8988T (cell line): ENCODE measurements at regions not wholly inside any gene's neighbourhood (a gene's known extent, or its start where the extent isn't known, plus 50 kb on each side); places are given as distances from the start of the nearest gene placed in this dataset.

Source experiments
- DNase-seq: peaks from one replicate; pipeline ENCODE4 v3.0.0; 2011

- no peak for DNase-seq
These were observed 609.2 kb upstream of the NXPH2 start for GRCh38 chr2:139389391-139389790.

DNA sequence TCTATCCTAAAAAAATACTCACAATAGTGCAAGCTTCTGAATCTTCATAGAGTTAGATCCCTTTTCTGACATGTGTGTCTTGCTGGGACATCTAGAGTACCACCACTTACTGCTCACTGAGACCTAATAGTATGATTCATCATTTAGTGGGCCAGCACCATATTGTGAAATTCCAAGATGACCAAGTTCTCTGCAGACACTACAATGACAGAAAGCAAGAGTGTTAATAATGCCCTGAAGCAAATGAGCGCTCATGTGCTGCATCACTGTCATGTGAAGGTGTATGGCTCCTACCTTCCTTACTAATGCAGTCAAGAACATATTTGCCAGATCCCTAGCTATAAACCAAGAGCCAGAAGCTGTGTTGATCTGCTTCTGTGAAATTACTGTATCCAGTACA is 606.2 kb upstream of the NXPH2 start:
- DNase-seq, result no peak

DNA sequence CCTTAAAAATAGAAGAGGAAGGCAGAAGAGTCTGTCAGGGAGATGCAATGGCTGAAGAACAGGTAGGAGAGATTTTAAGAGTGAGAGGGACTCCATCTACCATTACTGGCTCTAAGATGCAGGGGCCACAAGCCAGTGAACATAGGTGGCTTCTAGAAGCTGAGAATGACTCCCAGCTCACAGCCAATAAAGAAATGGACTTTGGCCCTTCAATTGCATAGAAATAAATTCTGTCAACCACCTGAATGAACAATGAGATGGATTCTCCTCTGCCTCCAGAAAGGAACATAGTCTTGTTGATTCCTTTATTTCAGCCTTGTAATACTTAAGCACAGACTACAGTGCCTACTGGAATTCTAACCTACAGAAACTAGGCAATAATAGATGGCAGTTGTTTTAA is 603.3 kb upstream of the NXPH2 start:
- DNase-seq, result no peak

DNA sequence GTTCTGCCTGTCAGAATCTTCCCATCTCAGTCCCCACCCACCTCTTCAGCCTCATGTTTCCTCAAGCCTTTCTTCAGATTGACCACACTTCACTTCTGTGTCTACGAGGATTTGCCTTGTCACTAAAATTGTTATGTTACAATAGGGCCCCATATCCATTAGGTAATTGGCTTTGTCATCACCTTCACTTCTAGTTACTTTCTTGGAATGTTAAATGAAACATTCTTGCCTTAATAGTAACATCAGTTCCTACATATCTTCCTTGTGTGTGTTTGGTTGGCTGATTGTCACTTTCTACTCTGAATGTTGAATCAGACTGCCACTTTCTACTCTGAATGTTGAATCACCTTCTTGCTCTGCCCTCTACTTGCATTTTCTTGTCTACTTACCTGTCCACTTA is 599.9 kb upstream of the NXPH2 start:
- no peak for DNase-seq

DNA sequence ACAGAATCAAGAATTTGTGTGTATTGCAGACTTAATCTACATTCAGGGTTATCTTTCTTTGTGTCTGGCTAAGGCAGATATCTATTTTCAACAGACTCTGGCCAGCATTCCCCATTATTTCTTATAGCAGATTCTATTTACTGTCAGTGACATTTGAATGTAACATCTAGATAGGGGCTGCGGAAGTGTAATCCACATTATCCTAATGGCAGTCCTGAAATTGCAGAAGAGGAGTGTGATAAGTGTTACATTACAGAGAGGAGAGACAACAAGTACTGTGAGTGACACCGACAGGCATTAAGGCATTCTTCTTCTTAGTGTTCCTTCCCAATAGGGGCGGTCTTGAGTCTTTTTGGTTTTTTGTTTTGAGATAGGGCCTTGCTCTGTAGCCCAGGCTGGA is 598.2 kb upstream of the NXPH2 start:
- no peak for DNase-seq

DNA sequence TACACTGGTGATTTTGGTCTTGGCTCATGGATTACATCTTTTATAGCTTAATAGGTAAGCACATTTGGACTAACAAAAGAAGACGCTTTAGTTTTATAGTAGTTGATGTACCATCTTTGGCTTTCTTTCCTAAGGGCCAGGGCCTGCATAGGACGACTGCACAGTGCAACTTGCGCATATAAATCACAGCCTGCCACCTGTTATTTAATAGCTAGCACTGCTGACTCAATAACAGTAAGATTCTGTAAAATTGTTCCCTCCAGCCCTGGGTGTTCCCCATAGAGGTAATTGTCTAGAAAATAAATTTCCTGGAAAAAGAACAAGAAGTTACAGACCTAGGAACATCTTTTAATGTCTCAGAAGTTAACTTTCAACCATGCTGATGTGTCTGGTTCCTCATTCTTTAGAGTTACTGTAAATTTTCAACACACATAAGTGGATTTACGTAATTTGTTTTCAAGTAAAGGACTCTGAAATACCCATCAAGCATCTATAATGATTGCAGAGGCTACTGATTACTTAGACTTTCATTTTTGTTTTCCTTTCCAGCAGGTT is 594.2 kb upstream of the NXPH2 start:
- no peak for DNase-seq

GRCh38 chr2:139369423-139370409 is 589.5 kb upstream of the NXPH2 start:
- no peak for DNase-seq

- DNase-seq, result no peak
These were observed 587.2 kb upstream of the NXPH2 start for GRCh38 chr2:139367416-139367815.

DNA sequence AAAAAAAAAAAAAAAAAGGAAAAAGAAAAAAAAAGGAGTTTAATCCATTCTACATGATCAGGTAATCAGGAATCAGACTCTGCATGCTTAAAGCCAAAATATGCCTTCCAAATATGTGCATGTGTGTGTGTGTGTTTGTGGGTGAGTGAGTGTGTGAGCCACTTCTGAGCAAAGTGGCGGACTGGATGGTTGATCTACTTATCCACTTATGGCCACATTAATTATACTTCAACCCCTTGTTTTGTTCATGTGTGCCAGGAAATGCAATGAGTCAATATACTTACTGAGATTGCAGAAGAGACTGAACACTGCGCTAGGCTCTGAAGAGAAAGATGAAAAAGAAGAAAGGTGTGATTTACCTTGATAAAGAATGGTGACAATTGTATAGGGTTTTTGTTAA is 586.5 kb upstream of the NXPH2 start:
- DNase-seq, result no peak

- no peak for DNase-seq
These were observed 585.0 kb upstream of the NXPH2 start for GRCh38 chr2:139365189-139365588.

GRCh38 chr2:139360654-139361053 is 580.5 kb upstream of the NXPH2 start:
- no peak for DNase-seq

GRCh38 chr2:139359818-139360217 is 579.6 kb upstream of the NXPH2 start:
- no peak for DNase-seq

DNA sequence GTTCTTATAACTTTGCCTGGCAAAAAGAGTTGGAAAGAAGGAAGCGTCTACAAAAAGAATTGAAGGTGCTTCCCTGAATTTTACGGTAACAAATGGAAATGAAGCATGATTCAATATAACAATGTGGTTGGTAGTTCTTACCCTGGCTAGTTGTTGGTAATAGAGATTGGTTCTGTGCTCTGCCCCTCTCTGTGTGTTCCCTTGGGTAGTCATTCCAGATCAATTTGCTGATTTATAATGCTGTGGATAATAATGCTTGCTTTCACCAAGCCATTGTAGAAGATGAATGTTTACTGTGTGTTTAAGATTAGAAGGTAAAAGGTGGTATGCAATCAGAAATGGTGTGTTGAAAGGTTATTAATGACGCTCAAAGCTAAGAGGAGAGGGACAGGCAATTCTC is 577.8 kb upstream of the NXPH2 start:
- no peak for DNase-seq

DNA sequence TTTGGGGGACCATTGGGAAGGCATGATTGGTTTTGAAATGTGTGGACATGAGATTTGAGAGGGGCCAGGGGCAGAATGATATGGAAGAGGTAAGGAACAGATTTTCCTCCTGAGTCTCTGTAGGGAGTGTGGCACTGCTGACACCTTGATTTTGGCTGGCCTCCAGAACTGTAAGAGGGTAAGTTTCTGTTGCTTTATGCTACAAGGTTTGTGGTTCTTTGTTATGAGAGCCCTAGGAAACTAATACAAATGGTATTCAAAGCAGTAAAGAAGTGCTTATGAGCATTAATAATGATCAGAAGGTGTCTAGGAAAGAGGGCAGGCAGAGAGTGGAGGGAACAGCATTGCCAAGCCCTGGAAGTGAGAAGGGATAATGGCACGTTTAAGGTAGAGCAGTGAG is 574.3 kb upstream of the NXPH2 start:
- no peak for DNase-seq

DNA sequence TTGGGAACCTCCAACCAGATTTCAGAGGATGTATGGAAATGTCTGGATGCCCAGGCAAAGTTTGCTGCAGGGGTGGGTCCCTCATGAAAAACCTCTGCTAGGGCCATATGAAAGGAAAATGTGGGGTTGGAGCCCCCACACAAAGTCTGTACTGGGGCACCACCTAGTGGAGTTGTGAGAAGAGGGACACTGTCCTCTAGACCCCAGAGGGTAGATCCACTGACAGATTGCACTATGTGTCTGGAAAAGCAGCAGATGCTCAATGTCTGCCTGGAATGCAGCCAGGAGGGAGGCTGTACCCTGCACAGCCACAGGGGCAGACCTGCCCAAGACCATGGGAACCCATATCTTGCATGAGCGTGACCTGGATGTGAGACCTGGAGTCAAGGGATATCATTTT is 573.7 kb upstream of the NXPH2 start:
- no peak for DNase-seq

DNA sequence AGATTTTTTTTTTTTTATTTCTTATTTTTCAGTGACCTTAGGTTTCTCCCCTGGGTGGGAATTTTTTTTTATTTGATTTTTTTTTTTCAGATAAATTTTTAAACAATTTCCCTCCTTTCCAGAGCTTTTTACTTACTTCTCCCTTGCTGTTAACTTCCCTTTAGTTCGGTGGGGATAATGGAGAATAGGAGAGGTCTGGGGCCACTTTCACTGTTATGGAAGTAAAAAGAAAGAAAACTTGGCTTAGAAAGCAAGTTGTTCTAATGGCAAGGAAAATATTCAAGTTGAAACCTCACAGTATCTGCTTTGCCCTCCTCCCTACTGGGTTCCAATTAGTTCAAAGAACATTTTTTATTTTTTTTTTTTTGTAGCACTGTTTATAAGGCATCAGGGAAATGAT is 537.1 kb upstream of the NXPH2 start:
- no peak for DNase-seq

GRCh38 chr2:139314059-139314458 is 533.9 kb upstream of the NXPH2 start:
- DNase-seq, result no peak

GRCh38 chr2:139296672-139297209 is 516.6 kb upstream of the NXPH2 start:
- no peak for DNase-seq

- no peak for DNase-seq
These were observed 513.9 kb upstream of the NXPH2 start for GRCh38 chr2:139293992-139294548.

- no peak for DNase-seq
These were observed 500.9 kb upstream of the NXPH2 start for GRCh38 chr2:139281124-139281523.

GRCh38 chr2:139271879-139272278 is 491.7 kb upstream of the NXPH2 start:
- DNase-seq, result no peak

- DNase-seq, result no peak
These were observed 491.0 kb upstream of the NXPH2 start for GRCh38 chr2:139271149-139271548.

- no peak for DNase-seq
These were observed 479.9 kb upstream of the NXPH2 start for GRCh38 chr2:139260052-139260430.

DNA sequence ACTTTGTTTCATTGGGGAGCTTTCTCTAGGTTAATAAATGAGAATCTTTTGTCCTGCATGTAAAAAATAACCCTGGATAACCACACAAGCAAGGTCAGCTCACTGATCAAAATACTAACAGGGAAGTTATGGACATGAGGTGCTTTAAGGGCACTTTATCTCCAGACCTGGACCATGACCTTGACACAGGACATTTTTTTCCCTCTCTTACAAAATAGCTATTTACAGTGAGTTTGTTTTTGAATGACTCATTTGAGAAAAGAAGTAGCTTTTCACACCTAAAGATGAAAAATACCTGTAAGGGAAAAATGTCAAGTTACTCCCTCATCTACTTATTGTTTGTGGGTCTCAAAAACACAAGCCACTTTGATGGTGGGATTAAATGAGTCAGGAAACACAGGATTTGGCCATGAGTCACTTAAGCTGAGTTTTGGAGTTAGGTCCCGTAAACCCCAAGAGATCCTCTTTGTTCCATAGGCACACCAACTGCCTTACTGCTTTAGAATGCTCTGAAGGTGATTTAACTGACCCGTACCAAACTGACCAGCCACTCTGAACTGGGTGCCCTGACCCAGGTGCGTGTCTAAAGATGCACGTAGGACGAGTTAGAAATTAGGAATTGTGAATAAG is 479.3 kb upstream of the NXPH2 start:
- no peak for DNase-seq
